Right lobe of liver (tissue), 6 donors: ENCODE measurements at regions not wholly inside any gene's neighbourhood (a gene's known extent, or its start where the extent isn't known, plus 50 kb on each side); places are given as distances from the start of the nearest gene placed in this dataset.
A peak's percentile ranks its signal among the peaks of the same experiment; 100 is the strongest.

ENCODE experiments used
- ATAC-seq, 4 donors: fragments of 200-7000 bp; cut with Tn5 transposase; one replicate each; pipeline ENCODE4 v1.9.1; 2020; ENCODE audit warnings: mild to moderate bottlenecking in 4 of 4, moderate library complexity in 4 of 4
- DNase-seq, 3 donors: peaks; one replicate each; pipeline ENCODE4 v3.0.0-alpha.2; 2020
- H3K27ac ChIP-seq, 3 donors: fragments of 200-600 bp; one replicate each; pipeline ENCODE4 v1.8.0; 2022
- H3K27me3 ChIP-seq, 2 donors: fragments of 200-600 bp; one replicate each; pipeline ENCODE4 v1.8.0; 2022
- H3K36me3 ChIP-seq, 4 donors: fragments of 200-600 bp; sonication (generic) in 1 of 4; one replicate each; pipeline versions ENCODE4 v1.5.1 to v1.8.0; 2017 to 2022; ENCODE audit warnings: control low read depth in 1 of 4
- H3K4me1 ChIP-seq, 4 donors: fragments of 200-600 bp; sonication (generic) in 1 of 4; one replicate each; pipeline versions ENCODE4 v1.5.1 to v1.8.0; 2017 to 2022; ENCODE audit warnings: control low read depth in 1 of 4
- H3K4me3 ChIP-seq, 3 donors: fragments of 200-600 bp; one replicate each; pipeline ENCODE4 v1.8.0; 2022
- H3K9me3 ChIP-seq, 4 donors: fragments of 200-600 bp; sonication (generic) in 1 of 4; one replicate each; pipeline versions ENCODE4 v1.5.1 to v1.8.0; 2017 to 2022; ENCODE audit warnings: control low read depth in 1 of 4
- CTCF ChIP-seq, 4 donors: fragments of 200-600 bp in 3 of 4; fragments of 450-650 bp in 1 of 4; IDR thresholded peaks; one replicate each; pipeline versions ENCODE4 v1.5.1 to v1.8.0; 2016 to 2022; ENCODE audit warnings: antibody characterized with exemption in 4 of 4, mild to moderate bottlenecking in 2 of 4
- POLR2A ChIP-seq: fragments of 450-650 bp; IDR thresholded peaks from one replicate; pipeline ENCODE4 v1.6.1; 2017; ENCODE audit warnings: antibody characterized with exemption, mild to moderate bottlenecking
- WGBS: methylation state at CpG from one replicate; pipeline ENCODE4 v1.1.6; 2018; ENCODE audit warnings: low coverage, low lambda C conversion rate; ENCODE audit not compliant: insufficient coverage; ENCODE audit errors: missing lambda C conversion rate; 5-methylcytosine and 5-hydroxymethylcytosine counted together
- intact Hi-C, 2 donors: fragments of 100-400 bp; cut with DNase I; formaldehyde crosslinking; loops; one replicate each; pipeline versions ENCODE4 v1.11.2 to v1.14.1; 2022
- donor health status: DM: no; HTN: yes; CAD: no.
- donor health status: DM: no; HTN: no; CAD: no.
- donor health status: DM: no; HTN: no; CAD: no.
- donor health status: DM: no; HTN: yes; CAD: no.
- donor health status: DM: no; HTN: yes; CAD: no.

GRCh38 chr6:139713900-139714506 lies 339.6 kb upstream of the CITED2 start:
- DNase-seq (no peak), ATAC-seq (peak in 1 of 4 donors; percentile 35)
- intact Hi-C loops: no loop called here
- Histone ChIP-seq H3K4me3 (no peak overlapping the region), H3K27me3 (no peaks in the 10 kb centered on the region), H3K36me3 (no peaks in the 10 kb centered on the region), H3K27ac (no peak overlapping the region), H3K4me1 (no peaks in the 10 kb centered on the region), H3K9me3 (no peaks in the 10 kb centered on the region)
- WGBS: 94% methylated on average over 3 of the region's 4 CpGs
- TF ChIP-seq POLR2A: no peak
- no peak for TF ChIP-seq CTCF (IDR thresholded peaks at IDR 0.05)

- Histone ChIP-seq H3K27ac (no peak overlapping the region), H3K36me3 (no peaks in the 10 kb centered on the region), H3K9me3 (no peaks in the 10 kb centered on the region), H3K4me1 (no peaks in the 10 kb centered on the region), H3K27me3 (no peaks in the 10 kb centered on the region), H3K4me3 (no peak overlapping the region)
- DNase-seq: no peak
- intact Hi-C loops: no loop called here
- no peak for TF ChIP-seq CTCF (IDR thresholded peaks at IDR 0.05)
- TF ChIP-seq POLR2A: no peak
- no peak for ATAC-seq
- 54% methylated on average over 3 of the region's 3 CpGs for WGBS
These were observed 339.0 kb upstream of the CITED2 start for GRCh38 chr6:139713424-139713823.

GRCh38 chr6:139712830-139713229 lies 338.4 kb upstream of the CITED2 start:
- 73% methylated on average over 3 of the region's 3 CpGs for WGBS
- H3K27ac ChIP-seq: no peak overlapping the region

GRCh38 chr6:139711804-139712585 lies 337.5 kb upstream of the CITED2 start:
- no peaks in the 10 kb centered on the region for H3K4me1 ChIP-seq
- no peaks in the 10 kb centered on the region for H3K36me3 ChIP-seq
- intact Hi-C loops: no loop called here
- 88% methylated on average over 2 of the region's 2 CpGs for WGBS
- H3K27me3 ChIP-seq: no peaks in the 10 kb centered on the region
- H3K4me3 ChIP-seq: no peak overlapping the region
- H3K9me3 ChIP-seq: no peaks in the 10 kb centered on the region
- TF ChIP-seq POLR2A (no peak), CTCF (IDR thresholded peaks at IDR 0.05) (no peak)
- no peak overlapping the region for H3K27ac ChIP-seq
- ATAC-seq (no peak), DNase-seq (no peak)

More at GRCh38 chr6:139712830-139713229, 338.4 kb upstream of the CITED2 start:
- DNase-seq: no peak
- H3K9me3 ChIP-seq: no peaks in the 10 kb centered on the region
- H3K27me3 ChIP-seq: no peaks in the 10 kb centered on the region
- no peaks in the 10 kb centered on the region for H3K4me1 ChIP-seq
- no peak for ATAC-seq
- no peaks in the 10 kb centered on the region for H3K36me3 ChIP-seq
- no peak overlapping the region for H3K4me3 ChIP-seq
- TF ChIP-seq POLR2A: no peak
- TF ChIP-seq CTCF (IDR thresholded peaks at IDR 0.05): no peak
- intact Hi-C loops: no loop called here
